ENCODE measurements at regions not wholly inside any gene's neighbourhood (a gene's known extent, or its start where the extent isn't known, plus 50 kb on each side); places are given as distances from the start of the nearest gene placed in this dataset.

GRCh38 chr10:80896076-80896475 lies 358.4 kb downstream of the SH2D4B start:
- H2AK5ac ChIP-seq (ENCODE audit: low read depth, low read length) = no peak overlapping the region
- no peak overlapping the region for H4K8ac ChIP-seq (ENCODE audit: extremely low read depth, insufficient read depth, low read length)
- no peak overlapping the region for H4K5ac ChIP-seq (ENCODE audit: insufficient read length, low read depth, low read length)
- no peak overlapping the region for H3K4me3 ChIP-seq (ENCODE audit: extremely low read depth in 1 of 4, insufficient read depth in 2 of 4, low read depth in 3 of 4, low read length in 4 of 4)
- H3K36me3 ChIP-seq (ENCODE audit: control insufficient read depth in 2 of 4, insufficient read depth in 4 of 4, low read length in 3 of 4) = no peaks in the 10 kb centered on the region
- WGBS, 2 experiments (ENCODE audit: extremely low coverage in 1 of 2, insufficient coverage in 1 of 2, insufficient read length in 1 of 2, insufficient replicate concordance in 2 of 2, low coverage in 1 of 2, low lambda C conversion rate in 2 of 2, missing lambda C conversion rate in 1 of 2) = 89% methylated on average over 5 of the region's 5 CpGs; no CpG with 5 or more reads in 1 of the 2 experiments
- no peak overlapping the region for H3K27ac ChIP-seq (ENCODE audit: low read depth, low read length)
- H3K4me1 ChIP-seq (replicated peaks in 1 of 4; ENCODE audit: control insufficient read depth in 3 of 4, insufficient read depth in 4 of 4, low read length in 3 of 4) = peaks cover 7 to 14% (median 9%) of the 10 kb centered on the region in 4 experiments
- H2BK5ac ChIP-seq (ENCODE audit: low read depth, low read length) = no peak overlapping the region
- no peaks in the 10 kb centered on the region for H4K20me1 ChIP-seq (replicated peaks in 1 of 2; ENCODE audit: control insufficient read depth in 1 of 2, insufficient read depth in 2 of 2, low read length in 2 of 2)
- H3K9me3 ChIP-seq (ENCODE audit: insufficient read depth in 2 of 2, low read depth in 1 of 2, low read length in 1 of 2) = no peaks in the 10 kb centered on the region
- no peak overlapping the region for H2AFZ ChIP-seq (ENCODE audit: low read length)
- no peak overlapping the region for H3K14ac ChIP-seq (ENCODE audit: insufficient read length)
- H3K18ac ChIP-seq (ENCODE audit: extremely low read depth, low read length) = no peak overlapping the region
- H3K4me2 ChIP-seq (ENCODE audit: insufficient read depth in 1 of 2, low read depth in 2 of 2, low read length in 2 of 2) = no peak overlapping the region
- H3K9ac ChIP-seq (replicated peaks in 1 of 4; ENCODE audit: extremely low read depth in 1 of 4, low read depth in 3 of 4, low read length in 3 of 4) = no peak overlapping the region
- H3K4ac ChIP-seq (replicated peaks; ENCODE audit: insufficient read length, low read depth, low read length) = no peak overlapping the region
- H2BK12ac ChIP-seq (ENCODE audit: low read depth, low read length) = no peak overlapping the region
- no peaks in the 10 kb centered on the region for H3K79me1 ChIP-seq (ENCODE audit: low read depth, low read length)
- H4K91ac ChIP-seq (replicated peaks; ENCODE audit: insufficient read length, low read length) = no peak overlapping the region
- ChIA-PET CTCF (ENCODE audit: partially characterized antibody) (interaction anchor here (1.0 to 5.3 kb wide), 8 partner anchors 9 to 233 kb away, joined by 3 to 30 read pairs (median 4); no protein-coding TSS in a partner anchor), POLR2A (ENCODE audit: partially characterized antibody) (interaction anchor here (1.1 kb wide), 1 partner anchor 24 kb away, joined by 3 read pairs; no protein-coding TSS in a partner anchor)
- no peak for FAIRE-seq
- H2BK20ac ChIP-seq (ENCODE audit: low read length) = 0 out of 2 replicates have a peak overlapping the region, but pooled peaks have one; percentile 92
- H3K23me2 ChIP-seq (ENCODE audit: low read depth, low read length) = peaks cover 6% of the 10 kb centered on the region; the same call in 1 of the 2 replicates
- H3K56ac ChIP-seq (replicated peaks; ENCODE audit: insufficient read length, low read depth, low read length) = no peak overlapping the region
- H3K23ac ChIP-seq (ENCODE audit: insufficient read length) = no peak overlapping the region
- H3K79me2 ChIP-seq (ENCODE audit: control insufficient read depth in 1 of 2, insufficient read depth in 2 of 2, low read length in 2 of 2) = no peaks in the 10 kb centered on the region
- H3K27me3 ChIP-seq (replicated peaks in 1 of 4; ENCODE audit: control insufficient read depth in 3 of 4, extremely low read depth in 1 of 4, insufficient read depth in 3 of 4, low read length in 3 of 4) = peaks cover 11 to 52% (median 42%) of the 10 kb centered on the region in 4 experiments
- H2BK120ac ChIP-seq (replicated peaks; ENCODE audit: low read depth, low read length) = no peak overlapping the region
- DNase-seq (ENCODE audit: low read depth in 1 of 2, low spot score in 2 of 2) = no peak
- H2BK15ac ChIP-seq (ENCODE audit: low read length) = no peak overlapping the region
- no peak for TF ChIP-seq ATF3 (IDR thresholded peaks at IDR 0.05; ENCODE audit: insufficient read depth, low read depth, low read length)
- no peak for TF ChIP-seq KDM5A (IDR thresholded peaks at IDR 0.05; ENCODE audit: low read length)
- TF ChIP-seq HDAC2 (IDR thresholded peaks at IDR 0.05; ENCODE audit: borderline replicate concordance in 1 of 2, low read depth in 2 of 2, low read length in 2 of 2) = no peak
- TF ChIP-seq SIN3A (conservative IDR thresholded peaks at IDR 0.05 in 1 of 2, IDR thresholded peaks at IDR 0.05 in 1 of 2; ENCODE audit: low read depth in 1 of 2, low read length in 2 of 2) = no peak
- TF ChIP-seq SIX5 (IDR thresholded peaks at IDR 0.05; ENCODE audit: low read depth, low read length) = no peak
- no peak for TF ChIP-seq CHD2 (IDR thresholded peaks at IDR 0.05; ENCODE audit: low read length)
- no peak for TF ChIP-seq RAD21 (IDR thresholded peaks at IDR 0.05 in 1 of 2, conservative IDR thresholded peaks at IDR 0.05 in 1 of 2; ENCODE audit: low read depth in 2 of 2, low read length in 2 of 2)
- no peak for TF ChIP-seq TAF7 (optimal IDR thresholded peaks at IDR 0.05; ENCODE audit: borderline replicate concordance, low read depth, low read length)
- no peak for TF ChIP-seq CBX8 (IDR thresholded peaks at IDR 0.05; ENCODE audit: borderline replicate concordance, low read depth, low read length)
- no peak for TF ChIP-seq KDM1A (IDR thresholded peaks at IDR 0.05; ENCODE audit: borderline replicate concordance, low read length)
- no peak for TF ChIP-seq BCL11A (IDR thresholded peaks at IDR 0.05; ENCODE audit: low read depth in 2 of 2, low read length in 2 of 2)
- no peak for TF ChIP-seq POLR2AphosphoS5 (IDR thresholded peaks at IDR 0.05; ENCODE audit: low read depth, low read length)
- no peak for TF ChIP-seq SAP30 (IDR thresholded peaks at IDR 0.05; ENCODE audit: insufficient read depth, insufficient replicate concordance, low read length)
